GM12878 (cell line): ENCODE measurements at regions not wholly inside any gene's neighbourhood (a gene's known extent, or its start where the extent isn't known, plus 50 kb on each side); places are given as distances from the start of the nearest gene placed in this dataset.

Experiments
- ATAC-seq: fragments of 200-7000 bp; cut with Tn5 transposase; 3 replicates; pipeline ENCODE4 v1.9.1; 2020; ENCODE audit warnings: mild to moderate bottlenecking, moderate library complexity
- BruUV-seq: library from RNA; stranded (reverse); fragments of 400-500 nt; replicated peaks from 2 replicates; lab custom pipeline; 2021; lab: Mats Ljungman, UMichigan
- CTCF ChIA-PET: fragments of 300-600 bp; sonication (Branson Sonifier 250); formaldehyde crosslinking; extraction: SDS; loops from one replicate; lab custom pipeline; 2021; ENCODE audit warnings: inconsistent platforms; lab: Yijun Ruan, JAX
- POLR2A ChIA-PET: fragments of 350-600 bp; formaldehyde crosslinking; extraction: SDS; loops from one replicate; lab custom pipeline; 2021; ENCODE audit warnings: inconsistent platforms; lab: Charles Lee
- RAD21 ChIA-PET: fragments of 300-600 bp; sonication (Branson Sonifier 250); formaldehyde crosslinking; loops from one replicate; lab custom pipeline; 2023; ENCODE audit warnings: antibody characterized with exemption; ENCODE audit not compliant: unreplicated experiment; lab: Charles Lee
- SMC1A ChIA-PET: fragments of 300-600 bp; sonication (Branson Sonifier 250); formaldehyde crosslinking; loops from one replicate; lab custom pipeline; 2023; ENCODE audit not compliant: unreplicated experiment, uncharacterized antibody; lab: Charles Lee
- DNase-seq: peaks from one replicate; pipeline ENCODE4 v3.0.0-alpha.2; 2011; ENCODE audit warnings: low read depth, low spot score
- FAIRE-seq: peaks from 3 replicates; lab custom pipeline; 2011; peaks lifted over from hg19 to GRCh38; lab: Jason Lieb, UNC
- H2AFZ ChIP-seq: 2 replicates; pipeline ENCODE4 v1.6.0; 2011; ENCODE audit warnings: low read depth, low read length, control low read depth; ENCODE audit not compliant: control insufficient read depth
- H3K27ac ChIP-seq: 2 replicates; pipeline ENCODE4 v1.5.1; 2011; ENCODE audit warnings: control low read depth; ENCODE audit not compliant: control insufficient read depth, insufficient read depth
- H3K27me3 ChIP-seq, 2 experiments: replicated peaks in 1 of 2; 2 replicates each; pipeline versions ENCODE4 v1.6.0 to v1.6.1; 2011; ENCODE audit warnings: low read length in 1 of 2; ENCODE audit not compliant: control insufficient read depth in 2 of 2, insufficient read depth in 2 of 2
- H3K36me3 ChIP-seq, 2 experiments: 2 replicates each; pipeline ENCODE4 v1.5.1; 2011; ENCODE audit warnings: low read length in 1 of 2; ENCODE audit not compliant: control insufficient read depth in 2 of 2, insufficient read depth in 2 of 2
- H3K4me1 ChIP-seq: 2 replicates; pipeline ENCODE4 v1.6.1; 2011; ENCODE audit warnings: mild to moderate bottlenecking, low read length, moderate library complexity, mixed read lengths; ENCODE audit not compliant: control insufficient read depth, insufficient read depth
- H3K4me2 ChIP-seq: 2 replicates; pipeline ENCODE4 v1.6.0; 2011; ENCODE audit warnings: control low read depth; ENCODE audit not compliant: control insufficient read depth, insufficient read depth
- H3K4me3 ChIP-seq: fragments of 200-600 bp; sonication (generic); 2 replicates; pipeline ENCODE4 v1.5.1; 2016
- H3K79me2 ChIP-seq: 2 replicates; pipeline ENCODE4 v1.6.0; 2011; ENCODE audit warnings: low read length; ENCODE audit not compliant: control insufficient read depth, insufficient read depth
- H3K9ac ChIP-seq: 2 replicates; pipeline ENCODE4 v1.8.0; 2011; ENCODE audit warnings: low read length, control low read depth, mixed read lengths; ENCODE audit not compliant: control insufficient read depth, insufficient read depth
- H3K9me3 ChIP-seq: replicated peaks from 3 replicates; pipeline ENCODE4 v1.5.1; 2011; ENCODE audit warnings: mild to moderate bottlenecking, low read length; ENCODE audit not compliant: control insufficient read depth, insufficient read depth
- H4K20me1 ChIP-seq: 2 replicates; pipeline ENCODE4 v1.6.0; 2011; ENCODE audit not compliant: control insufficient read depth, insufficient read depth
- CBFB ChIP-seq: IDR thresholded peaks from 2 replicates; pipeline ENCODE4 v1.6.1; 2016; ENCODE audit warnings: antibody characterized with exemption, low read depth
- E2F4 ChIP-seq: IDR thresholded peaks from 2 replicates; pipeline ENCODE4 v1.6.1; 2012; ENCODE audit warnings: low read depth, low read length, improper control_type of control experiment
- GATAD2B ChIP-seq: fragments of 450-650 bp; conservative IDR thresholded peaks from 2 replicates; pipeline ENCODE4 v1.6.1; 2017; ENCODE audit warnings: low read depth, mild to moderate bottlenecking, moderate library complexity
- SKIL ChIP-seq: fragments of 450-650 bp; IDR thresholded peaks from 2 replicates; pipeline ENCODE4 v1.6.1; 2017; ENCODE audit warnings: mild to moderate bottlenecking, low read depth, inconsistent platforms; ENCODE audit not compliant: poor library complexity, severe bottlenecking
- ZBTB40 ChIP-seq: fragments of 450-650 bp; IDR thresholded peaks from 2 replicates; pipeline ENCODE4 v1.6.1; 2016; ENCODE audit warnings: mild to moderate bottlenecking, moderate library complexity, borderline replicate concordance
- WGBS: methylation state at CpG from one replicate; pipeline ENCODE4 v1.1.6; 2016; ENCODE audit warnings: low lambda C conversion rate; ENCODE audit not compliant: insufficient replicate concordance, insufficient coverage; ENCODE audit errors: missing lambda C conversion rate; 5-methylcytosine and 5-hydroxymethylcytosine counted together
- in situ Hi-C: fragments of 300-500 bp; cut with MboI; formaldehyde crosslinking; loops from 9 replicates; pipeline ENCODE4 v1.14.3; 2018; ENCODE audit warnings: mixed read lengths
- intact Hi-C: fragments of 100-400 bp; cut with micrococcal nuclease; formaldehyde crosslinking; loops from one replicate; pipeline ENCODE4 v1.14.2; 2022; ENCODE audit not compliant: unreplicated experiment

DNA sequence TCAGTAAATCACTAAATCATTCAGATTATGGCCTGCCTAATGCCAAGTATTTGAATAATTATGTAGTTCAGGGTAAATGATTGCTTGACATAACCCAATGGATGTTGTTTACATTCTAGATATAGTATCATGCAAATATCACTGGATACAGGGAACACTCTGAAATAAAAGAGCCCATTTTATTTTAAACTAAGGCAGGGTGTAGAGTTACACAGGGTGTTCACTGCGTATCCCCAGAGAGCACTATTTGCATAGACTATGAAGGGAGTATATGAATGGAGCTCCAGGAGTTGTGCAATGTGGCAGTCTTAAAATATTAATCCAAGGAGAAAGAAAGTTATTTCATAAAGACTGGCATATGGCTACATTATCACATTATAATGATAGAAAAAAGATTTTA, 701.1 kb upstream of the KLHL29 start:
- ATAC-seq, result no peak
- ChIA-PET RAD21 (no interaction called here), CTCF (no interaction called here), POLR2A (no interaction called here), SMC1A (no interaction called here)
- Histone ChIP-seq H3K36me3 (no peaks in the 10 kb centered on the region), H2AFZ (no peak overlapping the region), H3K4me2 (no peak overlapping the region), H3K4me1 (no peaks in the 10 kb centered on the region), H3K27ac (no peak overlapping the region), H3K9me3 (no peaks in the 10 kb centered on the region; the same call in 2 of the 3 replicates), H3K9ac (no peak overlapping the region), H4K20me1 (no peaks in the 10 kb centered on the region), H3K79me2 (no peaks in the 10 kb centered on the region), H3K4me3 (no peak overlapping the region), H3K27me3 (no peaks in the 10 kb centered on the region)
- intact Hi-C loops, result no loop called here
- FAIRE-seq, result no peak
- no peak for DNase-seq
- 0% methylated on average over 1 of the region's 1 CpG for WGBS
- in situ Hi-C loops, result no loop called here
- no TSS peak for BruUV-seq
- no peak for TF ChIP-seq SKIL
- TF ChIP-seq CBFB, result no peak
- no peak for TF ChIP-seq GATAD2B
- TF ChIP-seq ZBTB40, result no peak
- TF ChIP-seq E2F4, result no peak
- TF ChIP-seq, all 136 proteins: peak for 0
